ENCODE measurements at regions not wholly inside any gene's neighbourhood (a gene's known extent, or its start where the extent isn't known, plus 50 kb on each side); places are given as distances from the start of the nearest gene placed in this dataset.

GRCh38 chr5:40191150-40191549, 488.6 kb upstream of the PTGER4 start:
- Histone ChIP-seq H3K36me3 (ENCODE audit: control insufficient read depth, insufficient read depth, low read length) (no peaks in the 10 kb centered on the region), H3K4me3 (replicated peaks; ENCODE audit: low read depth, low read length) (no peak overlapping the region), H3K27me3 (replicated peaks; ENCODE audit: control insufficient read depth, insufficient read depth, low read length) (no peaks in the 10 kb centered on the region; the same call in 1 of the 2 replicates)
- no peak for DNase-seq (ENCODE audit: extremely low read depth, insufficient read length)
- TF ChIP-seq, protein P1, sequence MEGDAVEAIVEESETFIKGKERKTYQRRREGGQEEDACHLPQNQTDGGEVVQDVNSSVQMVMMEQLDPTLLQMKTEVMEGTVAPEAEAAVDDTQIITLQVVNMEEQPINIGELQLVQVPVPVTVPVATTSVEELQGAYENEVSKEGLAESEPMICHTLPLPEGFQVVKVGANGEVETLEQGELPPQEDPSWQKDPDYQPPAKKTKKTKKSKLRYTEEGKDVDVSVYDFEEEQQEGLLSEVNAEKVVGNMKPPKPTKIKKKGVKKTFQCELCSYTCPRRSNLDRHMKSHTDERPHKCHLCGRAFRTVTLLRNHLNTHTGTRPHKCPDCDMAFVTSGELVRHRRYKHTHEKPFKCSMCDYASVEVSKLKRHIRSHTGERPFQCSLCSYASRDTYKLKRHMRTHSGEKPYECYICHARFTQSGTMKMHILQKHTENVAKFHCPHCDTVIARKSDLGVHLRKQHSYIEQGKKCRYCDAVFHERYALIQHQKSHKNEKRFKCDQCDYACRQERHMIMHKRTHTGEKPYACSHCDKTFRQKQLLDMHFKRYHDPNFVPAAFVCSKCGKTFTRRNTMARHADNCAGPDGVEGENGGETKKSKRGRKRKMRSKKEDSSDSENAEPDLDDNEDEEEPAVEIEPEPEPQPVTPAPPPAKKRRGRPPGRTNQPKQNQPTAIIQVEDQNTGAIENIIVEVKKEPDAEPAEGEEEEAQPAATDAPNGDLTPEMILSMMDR (IDR thresholded peaks at IDR 0.05; ENCODE audit: insufficient read depth, low read length, poor library complexity, severe bottlenecking) = no peak

DNA sequence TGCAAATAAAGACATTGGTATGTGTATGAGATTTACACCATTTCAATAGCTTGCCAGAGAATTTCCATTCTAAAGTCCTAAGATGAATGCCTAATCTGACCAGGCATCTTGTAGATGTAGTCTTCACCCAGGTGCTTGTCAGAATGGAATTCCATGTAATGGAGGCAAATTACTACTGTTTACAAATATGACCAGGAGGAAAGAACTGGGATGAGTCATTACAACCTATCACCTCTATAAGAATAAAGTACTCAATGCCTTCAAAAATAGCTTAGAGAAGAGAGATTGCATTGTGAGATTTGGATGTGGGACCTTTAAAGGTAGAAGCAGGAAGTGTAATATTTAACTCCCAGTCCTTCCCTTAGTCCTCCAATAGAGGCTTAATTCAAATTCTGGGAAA, 507.0 kb upstream of the PTGER4 start:
- TF ChIP-seq, protein P1 (IDR thresholded peaks at IDR 0.05; ENCODE audit: insufficient read depth, low read length, poor library complexity, severe bottlenecking) = no peak

DNA sequence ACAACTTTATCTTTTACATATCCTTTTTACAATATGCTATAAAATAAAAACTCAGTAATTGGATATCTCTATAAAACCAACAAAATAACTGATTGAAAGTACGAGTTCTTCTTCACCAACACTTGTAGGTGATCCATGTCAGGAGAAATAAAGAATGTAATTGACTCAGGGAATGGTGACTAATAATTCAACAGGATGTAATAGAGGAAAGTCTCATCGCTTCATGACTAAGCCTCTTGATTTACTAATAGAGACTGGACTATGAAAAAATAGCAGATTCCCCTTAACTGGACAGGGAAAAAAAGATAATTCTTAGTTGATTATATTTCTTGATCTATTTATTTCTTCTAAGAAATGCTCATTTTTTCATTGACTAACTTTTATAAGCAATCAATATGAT, 507.7 kb upstream of the PTGER4 start:
- DNase-seq (ENCODE audit: extremely low read depth, insufficient read length) = no peak
- Histone ChIP-seq H3K4me3 (replicated peaks; ENCODE audit: low read depth, low read length) (no peak overlapping the region), H3K36me3 (ENCODE audit: control insufficient read depth, insufficient read depth, low read length) (no peaks in the 10 kb centered on the region), H3K27me3 (replicated peaks; ENCODE audit: control insufficient read depth, insufficient read depth, low read length) (no peaks in the 10 kb centered on the region)
- TF ChIP-seq, protein P1 (IDR thresholded peaks at IDR 0.05; ENCODE audit: insufficient read depth, low read length, poor library complexity, severe bottlenecking) = no peak

More for the DNA sequence above, 507.0 kb upstream of the PTGER4 start:
- Histone ChIP-seq H3K4me3 (replicated peaks; ENCODE audit: low read depth, low read length) (no peak overlapping the region), H3K36me3 (ENCODE audit: control insufficient read depth, insufficient read depth, low read length) (no peaks in the 10 kb centered on the region), H3K27me3 (replicated peaks; ENCODE audit: control insufficient read depth, insufficient read depth, low read length) (no peaks in the 10 kb centered on the region)
- DNase-seq (ENCODE audit: extremely low read depth, insufficient read length) = no peak

- Histone ChIP-seq H3K36me3 (ENCODE audit: control insufficient read depth, insufficient read depth, low read length) (no peaks in the 10 kb centered on the region), H3K4me3 (replicated peaks; ENCODE audit: low read depth, low read length) (no peak overlapping the region), H3K27me3 (replicated peaks; ENCODE audit: control insufficient read depth, insufficient read depth, low read length) (no peaks in the 10 kb centered on the region)
- DNase-seq (ENCODE audit: extremely low read depth, insufficient read length) = no peak
- TF ChIP-seq, protein P1 (IDR thresholded peaks at IDR 0.05; ENCODE audit: insufficient read depth, low read length, poor library complexity, severe bottlenecking) = no peak
These were observed 512.4 kb upstream of the PTGER4 start for GRCh38 chr5:40167283-40167682.

GRCh38 chr5:40166802-40167201, 512.9 kb upstream of the PTGER4 start:
- Histone ChIP-seq H3K27me3 (replicated peaks; ENCODE audit: control insufficient read depth, insufficient read depth, low read length) (no peaks in the 10 kb centered on the region), H3K36me3 (ENCODE audit: control insufficient read depth, insufficient read depth, low read length) (no peaks in the 10 kb centered on the region), H3K4me3 (replicated peaks; ENCODE audit: low read depth, low read length) (no peak overlapping the region)
- no peak for DNase-seq (ENCODE audit: extremely low read depth, insufficient read length)
- TF ChIP-seq, protein P1 (IDR thresholded peaks at IDR 0.05; ENCODE audit: insufficient read depth, low read length, poor library complexity, severe bottlenecking) = no peak
